ENCODE measurements at regions not wholly inside any gene's neighbourhood (a gene's known extent, or its start where the extent isn't known, plus 50 kb on each side); places are given as distances from the start of the nearest gene placed in this dataset.

DNA sequence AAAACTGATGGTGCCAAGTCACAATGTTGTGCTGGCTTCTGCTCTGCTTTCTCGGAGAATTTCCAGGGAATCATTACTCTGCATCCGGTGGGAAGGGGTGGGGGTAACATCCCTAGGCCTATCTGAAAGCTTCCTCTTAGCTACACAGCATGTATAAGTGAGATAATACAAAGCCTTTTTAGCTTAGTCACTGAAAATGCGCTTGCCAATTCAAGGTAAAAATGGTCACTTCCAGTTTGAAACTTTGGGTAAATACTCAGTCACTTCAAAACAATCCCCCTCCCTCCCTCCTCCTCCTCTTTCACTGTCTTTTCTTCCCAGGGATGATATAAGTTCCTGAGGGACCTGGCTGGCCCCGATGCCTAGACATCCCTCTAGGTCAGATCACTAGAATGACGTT is 57.3 kb upstream of the APBB1IP start:
- TF ChIP-seq, protein P1, sequence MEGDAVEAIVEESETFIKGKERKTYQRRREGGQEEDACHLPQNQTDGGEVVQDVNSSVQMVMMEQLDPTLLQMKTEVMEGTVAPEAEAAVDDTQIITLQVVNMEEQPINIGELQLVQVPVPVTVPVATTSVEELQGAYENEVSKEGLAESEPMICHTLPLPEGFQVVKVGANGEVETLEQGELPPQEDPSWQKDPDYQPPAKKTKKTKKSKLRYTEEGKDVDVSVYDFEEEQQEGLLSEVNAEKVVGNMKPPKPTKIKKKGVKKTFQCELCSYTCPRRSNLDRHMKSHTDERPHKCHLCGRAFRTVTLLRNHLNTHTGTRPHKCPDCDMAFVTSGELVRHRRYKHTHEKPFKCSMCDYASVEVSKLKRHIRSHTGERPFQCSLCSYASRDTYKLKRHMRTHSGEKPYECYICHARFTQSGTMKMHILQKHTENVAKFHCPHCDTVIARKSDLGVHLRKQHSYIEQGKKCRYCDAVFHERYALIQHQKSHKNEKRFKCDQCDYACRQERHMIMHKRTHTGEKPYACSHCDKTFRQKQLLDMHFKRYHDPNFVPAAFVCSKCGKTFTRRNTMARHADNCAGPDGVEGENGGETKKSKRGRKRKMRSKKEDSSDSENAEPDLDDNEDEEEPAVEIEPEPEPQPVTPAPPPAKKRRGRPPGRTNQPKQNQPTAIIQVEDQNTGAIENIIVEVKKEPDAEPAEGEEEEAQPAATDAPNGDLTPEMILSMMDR (IDR thresholded peaks at IDR 0.05 in 4 of 5, conservative IDR thresholded peaks at IDR 0.05 in 1 of 5) = no peak
- no peak for TF ChIP-seq POLR2A (IDR thresholded peaks at IDR 0.05)

Measured in gastrocnemius medialis (tissue), 4 donors.